B cell (primary cell): ENCODE measurements at regions not wholly inside any gene's neighbourhood (a gene's known extent, or its start where the extent isn't known, plus 50 kb on each side); places are given as distances from the start of the nearest gene placed in this dataset.
"Not testable (repeated sequence)": the region's sequence is repeated elsewhere in the genome, so short reads cannot be mapped to it uniquely, and the experiment has no call there.

ENCODE experiments used
- CTCF ChIP-seq: fragments of 200-600 bp; IDR thresholded peaks from one replicate; pipeline ENCODE4 v1.8.0; 2022; ENCODE audit warnings: antibody characterized with exemption, mild to moderate bottlenecking
- EZH2 ChIP-seq: IDR thresholded peaks from 2 replicates; pipeline ENCODE4 v1.6.1; 2012; ENCODE audit warnings: borderline replicate concordance, low read depth, mild to moderate bottlenecking, moderate library complexity, low read length; ENCODE audit not compliant: insufficient read depth, poor library complexity, severe bottlenecking

- TF ChIP-seq CTCF, EZH2: not testable (repeated sequence)
These were observed 1609.3 kb downstream of the SPATA31A7 start for GRCh38 chr9:62798884-62799850.
